Heart left ventricle (tissue), 13 donors: ENCODE measurements at regions not wholly inside any gene's neighbourhood (a gene's known extent, or its start where the extent isn't known, plus 50 kb on each side); places are given as distances from the start of the nearest gene placed in this dataset.
"Not testable (repeated sequence)": the region's sequence is repeated elsewhere in the genome, so short reads cannot be mapped to it uniquely, and the experiment has no call there.

Experiments
- POLR2A ChIP-seq, 2 donors: fragments of 450-650 bp; IDR thresholded peaks; one replicate each; pipeline ENCODE4 v1.6.1; 2017; ENCODE audit warnings: antibody characterized with exemption in 2 of 2, mild to moderate bottlenecking in 2 of 2, moderate library complexity in 2 of 2
- TF ChIP-seq, protein P1 (sequence below), 12 donors: fragments of 200-600 bp; sonication (generic) in 4 of 12; IDR thresholded peaks; one replicate each; pipeline versions ENCODE4 v1.5.0 to v1.8.0; 2018 to 2022; ENCODE audit warnings: antibody characterized with exemption in 12 of 12, mild to moderate bottlenecking in 5 of 12
- donor health status: ischemic (EF 13 %, LVEDD 7.1; RV severe dilation, severe dysfunction).
- donor health status: DM: no; HTN: yes; CAD: no.
- donor health status: DM: no; HTN: no; CAD: no.
- donor health status: ischemic (EF 25% LVEDD 6.9; RV normal size, moderate dysfunction).
- donor health status: ischemic (EF 25% LVEDD 5.7; RV mildly dilated, moderate dysfunction).
- donor health status: ischemic (EF 35%, LVEDD 5.7; RV mildly dilated, moderate dysfunction).
- donor health status: nonischemic (EF 11% LVEDD 7.7; RV severe dilation, severe dysfunction).
- donor health status: DM: yes; HTN: yes; CAD: no.
- donor health status: PGD.
- donor health status: ischemic (EF 29% LVEDD 5.4; RV normal size, mild dysfunction).
- donor health status: nonischemic (EF 23%, LVEDD 6.1; RV moderate dilation, normal function).

GRCh38 chr10:38449618-38450017 lies 355.5 kb downstream of the ZNF37A start:
- TF ChIP-seq, protein P1, sequence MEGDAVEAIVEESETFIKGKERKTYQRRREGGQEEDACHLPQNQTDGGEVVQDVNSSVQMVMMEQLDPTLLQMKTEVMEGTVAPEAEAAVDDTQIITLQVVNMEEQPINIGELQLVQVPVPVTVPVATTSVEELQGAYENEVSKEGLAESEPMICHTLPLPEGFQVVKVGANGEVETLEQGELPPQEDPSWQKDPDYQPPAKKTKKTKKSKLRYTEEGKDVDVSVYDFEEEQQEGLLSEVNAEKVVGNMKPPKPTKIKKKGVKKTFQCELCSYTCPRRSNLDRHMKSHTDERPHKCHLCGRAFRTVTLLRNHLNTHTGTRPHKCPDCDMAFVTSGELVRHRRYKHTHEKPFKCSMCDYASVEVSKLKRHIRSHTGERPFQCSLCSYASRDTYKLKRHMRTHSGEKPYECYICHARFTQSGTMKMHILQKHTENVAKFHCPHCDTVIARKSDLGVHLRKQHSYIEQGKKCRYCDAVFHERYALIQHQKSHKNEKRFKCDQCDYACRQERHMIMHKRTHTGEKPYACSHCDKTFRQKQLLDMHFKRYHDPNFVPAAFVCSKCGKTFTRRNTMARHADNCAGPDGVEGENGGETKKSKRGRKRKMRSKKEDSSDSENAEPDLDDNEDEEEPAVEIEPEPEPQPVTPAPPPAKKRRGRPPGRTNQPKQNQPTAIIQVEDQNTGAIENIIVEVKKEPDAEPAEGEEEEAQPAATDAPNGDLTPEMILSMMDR (IDR thresholded peaks at IDR 0.05) = not testable (repeated sequence)
- TF ChIP-seq POLR2A (IDR thresholded peaks at IDR 0.05) = not testable (repeated sequence)
